ENCODE measurements at regions not wholly inside any gene's neighbourhood (a gene's known extent, or its start where the extent isn't known, plus 50 kb on each side); places are given as distances from the start of the nearest gene placed in this dataset.

DNA sequence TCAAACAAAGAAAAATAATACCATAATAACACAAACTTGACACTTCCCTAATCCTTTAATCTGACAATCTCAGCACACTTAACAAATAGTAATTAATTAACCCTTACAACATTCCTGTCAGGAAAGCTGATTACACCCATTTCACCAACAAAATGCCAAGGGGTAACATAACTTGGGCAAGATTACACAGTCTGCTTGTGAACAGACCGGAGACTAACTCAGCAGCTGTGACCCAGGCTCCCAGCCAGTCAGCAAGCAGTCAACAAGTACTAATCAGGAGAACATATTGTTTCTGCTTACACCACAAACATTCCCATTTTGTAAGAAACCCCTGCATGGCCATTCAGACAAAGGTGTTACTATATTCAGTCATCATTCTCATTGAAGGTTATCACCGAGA is 592.5 kb upstream of the FLRT2 start:
- TF ChIP-seq JUN (IDR thresholded peaks at IDR 0.05) (no peak), POLR2A (IDR thresholded peaks at IDR 0.05; ENCODE audit: low read length) (no peak), EP300 (IDR thresholded peaks at IDR 0.05) (no peak), SREBF2 (IDR thresholded peaks at IDR 0.05) (no peak), MAFK (IDR thresholded peaks at IDR 0.05; ENCODE audit: partially characterized antibody) (no peak)
- TF ChIP-seq, protein P1, sequence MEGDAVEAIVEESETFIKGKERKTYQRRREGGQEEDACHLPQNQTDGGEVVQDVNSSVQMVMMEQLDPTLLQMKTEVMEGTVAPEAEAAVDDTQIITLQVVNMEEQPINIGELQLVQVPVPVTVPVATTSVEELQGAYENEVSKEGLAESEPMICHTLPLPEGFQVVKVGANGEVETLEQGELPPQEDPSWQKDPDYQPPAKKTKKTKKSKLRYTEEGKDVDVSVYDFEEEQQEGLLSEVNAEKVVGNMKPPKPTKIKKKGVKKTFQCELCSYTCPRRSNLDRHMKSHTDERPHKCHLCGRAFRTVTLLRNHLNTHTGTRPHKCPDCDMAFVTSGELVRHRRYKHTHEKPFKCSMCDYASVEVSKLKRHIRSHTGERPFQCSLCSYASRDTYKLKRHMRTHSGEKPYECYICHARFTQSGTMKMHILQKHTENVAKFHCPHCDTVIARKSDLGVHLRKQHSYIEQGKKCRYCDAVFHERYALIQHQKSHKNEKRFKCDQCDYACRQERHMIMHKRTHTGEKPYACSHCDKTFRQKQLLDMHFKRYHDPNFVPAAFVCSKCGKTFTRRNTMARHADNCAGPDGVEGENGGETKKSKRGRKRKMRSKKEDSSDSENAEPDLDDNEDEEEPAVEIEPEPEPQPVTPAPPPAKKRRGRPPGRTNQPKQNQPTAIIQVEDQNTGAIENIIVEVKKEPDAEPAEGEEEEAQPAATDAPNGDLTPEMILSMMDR (IDR thresholded peaks at IDR 0.05): no peak
